ENCODE measurements at regions not wholly inside any gene's neighbourhood (a gene's known extent, or its start where the extent isn't known, plus 50 kb on each side); places are given as distances from the start of the nearest gene placed in this dataset.
"Not testable (repeated sequence)": the region's sequence is repeated elsewhere in the genome, so short reads cannot be mapped to it uniquely, and the experiment has no call there.

DNA sequence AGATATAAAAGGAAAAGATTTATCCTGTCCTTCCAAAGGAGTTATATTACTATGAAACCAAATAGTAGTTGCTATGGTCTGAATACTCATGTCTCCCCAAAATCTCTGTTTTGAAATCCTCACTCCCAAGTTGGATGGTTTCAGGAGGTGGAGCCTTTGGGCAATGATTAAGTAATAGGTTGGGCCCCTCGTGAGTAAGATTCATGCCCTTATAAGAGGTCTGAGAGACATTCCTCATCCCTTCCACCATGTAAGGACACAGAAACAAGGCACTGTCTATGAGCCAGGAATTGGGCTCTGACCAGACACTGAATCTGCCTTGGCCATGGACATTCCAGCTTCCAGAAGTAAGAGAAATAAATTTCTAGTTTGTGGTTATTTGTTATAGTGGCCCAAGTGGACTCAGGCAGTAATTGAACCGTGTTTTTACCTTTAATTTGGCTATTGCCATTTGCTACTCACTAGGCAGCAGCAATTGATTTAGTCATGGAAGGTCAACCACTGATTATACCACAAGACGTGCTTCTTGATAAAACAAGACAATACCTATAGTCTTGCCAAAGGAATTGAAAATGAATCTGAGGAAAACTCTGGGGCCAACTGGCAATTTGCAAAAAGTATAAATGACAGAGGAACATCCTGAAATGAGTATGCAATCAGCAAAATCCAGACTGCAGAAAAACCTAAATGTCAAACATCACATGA, 717.4 kb upstream of the SPRY2 start:
- DNase-seq (ENCODE audit: low read depth, low spot score) = no peak

DNA sequence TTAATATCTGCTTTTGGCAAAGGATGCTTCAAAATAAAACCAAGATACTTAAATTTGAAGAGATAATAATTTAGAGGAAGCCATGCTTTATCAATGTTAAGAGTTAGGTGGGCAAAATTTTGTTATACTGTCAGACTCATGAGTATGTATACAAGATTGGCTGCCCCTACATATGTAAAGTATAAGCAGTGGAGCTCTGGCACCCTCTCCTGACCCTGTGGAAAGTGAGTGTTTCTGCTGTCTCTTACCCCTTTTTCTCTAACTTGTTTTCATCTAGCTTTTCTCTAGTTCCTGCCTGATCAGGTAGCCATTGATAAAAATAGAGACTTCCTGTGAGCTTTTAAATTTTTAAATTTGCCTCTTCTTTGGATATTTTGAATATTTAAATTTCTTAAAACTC, 710.9 kb upstream of the SPRY2 start:
- no peak for DNase-seq (ENCODE audit: low read depth, low spot score)

DNA sequence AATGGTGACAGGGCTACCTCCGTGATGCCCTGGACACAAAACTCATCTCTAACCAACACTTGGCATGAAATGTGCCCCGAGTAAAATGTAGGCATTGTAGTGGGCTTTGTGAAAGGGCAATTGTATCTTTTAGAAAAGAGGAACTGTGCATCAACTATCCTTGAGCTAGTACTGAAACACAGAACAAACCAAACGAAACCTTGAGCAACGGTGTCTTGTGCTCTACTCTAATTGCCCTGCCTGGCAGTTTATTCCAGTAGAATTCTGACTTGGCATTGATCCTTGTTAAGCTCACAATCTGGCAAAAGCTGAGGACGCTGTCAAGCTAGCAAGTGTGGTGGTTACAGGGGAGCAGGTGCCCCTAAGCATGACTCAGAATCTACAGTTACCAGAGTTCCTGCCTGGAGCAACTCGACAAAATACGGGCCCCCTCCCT, 707.1 kb upstream of the SPRY2 start:
- no peak for DNase-seq (ENCODE audit: low read depth, low spot score)

- no peak for DNase-seq (ENCODE audit: low read depth, low spot score)
Measured at GRCh38 chr13:81041761-81042160, 700.8 kb upstream of the SPRY2 start.

- no peak for DNase-seq (ENCODE audit: low read depth, low spot score)
Measured at GRCh38 chr13:81031996-81032395, 691.1 kb upstream of the SPRY2 start.

GRCh38 chr13:81025091-81025490, 684.2 kb upstream of the SPRY2 start:
- no peak for DNase-seq (ENCODE audit: low read depth, low spot score)

GRCh38 chr13:81021284-81021840, 680.4 kb upstream of the SPRY2 start:
- DNase-seq (ENCODE audit: low read depth, low spot score) = no peak

DNA sequence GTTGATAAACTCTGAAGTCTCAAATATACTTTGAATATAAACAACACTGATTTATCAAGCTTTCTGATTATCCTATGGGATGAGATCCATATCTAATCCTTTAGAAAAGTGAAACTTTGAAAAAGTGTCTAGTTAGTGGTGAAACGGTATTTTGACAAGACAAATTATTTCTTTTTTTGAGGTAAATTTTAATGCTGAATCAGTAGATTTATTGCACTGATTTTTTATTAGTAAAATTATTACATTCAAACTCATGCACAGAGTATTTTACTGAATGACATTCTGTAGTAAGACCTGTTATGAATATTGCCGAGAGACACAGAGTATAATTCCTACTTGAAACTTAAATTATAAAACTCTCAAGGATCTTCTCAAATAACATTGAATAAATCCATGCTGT, 679.1 kb upstream of the SPRY2 start:
- no peak for DNase-seq (ENCODE audit: low read depth, low spot score)

GRCh38 chr13:81018936-81019335, 678.0 kb upstream of the SPRY2 start:
- DNase-seq (ENCODE audit: low read depth, low spot score) = no peak

- peak; percentile 4 for DNase-seq (ENCODE audit: low read depth, low spot score)
Measured at GRCh38 chr13:81017513-81018152, 676.7 kb upstream of the SPRY2 start.

DNA sequence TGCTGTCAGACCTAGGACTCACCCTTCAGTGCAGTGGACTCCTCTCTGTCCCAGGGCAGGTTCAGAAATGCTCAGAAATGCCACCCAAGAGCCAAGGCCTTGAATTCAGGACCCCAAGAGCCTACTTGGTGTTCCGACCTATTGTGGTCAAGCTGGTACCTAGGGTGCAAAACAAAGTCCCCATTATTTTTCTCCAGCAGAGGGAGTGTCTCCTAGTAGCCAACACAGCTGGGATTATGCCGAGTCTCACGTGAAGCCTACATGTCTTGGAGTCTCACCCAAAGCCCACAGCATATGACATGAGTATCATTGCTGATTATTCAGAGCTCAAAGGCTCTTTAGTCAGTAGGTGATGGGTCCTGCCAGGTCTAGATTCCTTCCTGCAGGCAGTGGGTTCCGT, 671.1 kb upstream of the SPRY2 start:
- DNase-seq (ENCODE audit: low read depth, low spot score) = no peak

DNA sequence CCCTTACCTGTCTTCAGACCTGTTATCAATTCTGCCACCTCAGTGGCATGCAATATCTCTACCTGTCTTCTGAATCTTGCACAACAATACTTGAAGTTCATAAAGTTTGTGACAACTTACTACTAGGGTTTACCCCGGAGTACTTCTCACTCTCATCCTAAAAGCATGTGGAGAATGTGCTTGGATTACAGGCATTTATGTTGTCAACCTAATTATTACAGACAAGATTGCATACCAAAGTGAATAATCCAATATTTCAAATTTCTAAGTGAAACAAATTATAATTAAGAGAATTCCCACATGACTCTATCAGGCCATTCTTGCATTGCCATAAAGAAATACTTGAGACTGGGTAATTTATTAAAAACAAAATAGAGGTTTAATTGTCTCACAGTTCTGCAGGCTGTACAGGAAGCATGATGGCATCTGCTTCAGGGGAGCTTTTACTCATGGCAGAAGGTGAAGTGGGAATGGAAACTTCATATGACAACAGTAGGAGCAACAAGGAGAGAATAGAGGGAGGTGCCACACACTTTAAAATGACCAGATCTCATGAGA, 661.0 kb upstream of the SPRY2 start:
- DNase-seq (ENCODE audit: low read depth, low spot score) = no peak

GRCh38 chr13:80998603-80999002, 657.7 kb upstream of the SPRY2 start:
- not testable (repeated sequence) for DNase-seq (ENCODE audit: low read depth, low spot score)

DNA sequence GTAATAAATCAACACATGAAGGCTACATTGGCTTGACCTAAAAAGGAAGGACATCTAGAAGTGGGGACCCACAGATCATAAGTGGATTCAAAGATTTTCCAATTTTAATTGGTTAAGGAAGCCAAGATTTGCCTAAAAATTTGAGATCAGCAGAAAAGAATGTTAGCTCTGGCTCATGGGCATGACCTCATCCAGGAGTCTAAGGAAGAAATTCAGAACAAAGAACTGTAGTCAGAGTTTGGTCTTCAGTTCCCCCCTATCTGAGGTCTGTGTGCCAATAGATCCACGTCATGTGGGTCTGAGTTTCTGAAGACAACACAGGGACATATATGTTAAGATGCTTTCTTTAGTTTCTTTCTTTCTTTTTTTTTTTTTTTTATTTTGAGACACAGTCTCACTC, 648.8 kb upstream of the SPRY2 start:
- DNase-seq (ENCODE audit: low read depth, low spot score) = no peak

- DNase-seq (ENCODE audit: low read depth, low spot score) = no peak
Measured at GRCh38 chr13:80989241-80989640, 648.3 kb upstream of the SPRY2 start.

DNA sequence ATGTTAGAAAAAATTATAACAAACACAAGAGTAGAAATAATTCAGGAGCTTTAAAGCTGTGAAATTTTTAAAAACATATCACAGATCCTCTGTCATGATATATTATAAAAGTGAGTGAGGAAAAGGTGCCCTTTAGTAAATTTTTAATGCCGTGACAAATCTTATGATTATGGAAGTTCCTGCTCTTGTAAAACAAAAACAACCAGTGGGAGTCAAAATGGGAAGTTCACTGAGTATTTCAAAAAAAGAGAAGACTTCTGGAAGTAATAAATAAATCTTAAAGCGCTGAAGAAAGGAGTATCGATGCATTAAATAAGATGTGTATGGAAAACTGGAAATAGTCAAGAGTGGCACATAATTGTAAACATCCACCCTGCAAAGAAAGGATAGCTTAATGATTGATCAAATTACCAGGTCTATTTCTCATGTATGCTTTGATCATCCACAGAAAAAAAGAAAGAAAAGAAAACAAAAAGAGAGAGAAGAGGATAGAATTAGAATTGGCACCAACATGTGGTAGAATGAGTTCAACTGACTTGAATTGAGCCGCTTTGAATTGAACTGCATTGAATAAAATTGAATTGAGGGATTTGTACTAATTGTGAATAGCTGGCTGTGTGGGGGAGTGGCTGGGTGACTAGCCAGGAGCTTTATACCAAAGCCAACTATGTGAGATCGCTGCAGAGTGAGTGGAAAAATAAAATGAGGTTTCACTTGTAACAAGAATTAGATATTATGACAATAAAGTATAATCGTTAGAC, 647.6 kb upstream of the SPRY2 start:
- no peak for DNase-seq (ENCODE audit: low read depth, low spot score)

DNA sequence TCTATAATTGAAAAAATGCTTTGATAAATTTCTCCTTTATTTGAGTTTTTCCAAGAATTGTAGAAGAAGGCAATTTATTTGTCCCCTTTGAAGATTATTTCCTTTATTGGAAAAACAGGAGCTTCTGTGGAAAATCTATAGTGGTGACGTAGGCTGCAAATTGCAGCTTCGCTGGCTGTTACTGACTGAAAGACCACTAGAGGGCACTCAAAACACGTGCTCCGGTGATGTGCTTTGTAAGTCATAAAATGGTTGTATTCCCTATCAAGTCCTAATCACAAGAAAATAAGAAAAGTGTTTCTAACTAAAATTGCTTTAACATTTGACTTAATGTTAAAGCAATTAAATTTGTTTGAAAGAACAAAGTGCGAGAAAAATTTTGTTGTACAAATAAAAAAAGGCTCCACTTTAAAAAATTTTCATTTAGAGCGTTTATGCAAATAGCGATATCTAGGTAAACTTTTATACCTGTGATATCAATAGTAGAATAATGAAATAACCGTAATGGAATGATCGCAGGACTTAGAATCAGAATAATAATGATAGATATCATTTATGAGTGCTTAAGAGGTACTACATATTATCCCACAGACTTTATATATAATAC, 638.2 kb upstream of the SPRY2 start:
- DNase-seq (ENCODE audit: low read depth, low spot score) = peak; percentile 46

- DNase-seq (ENCODE audit: low read depth, low spot score) = no peak
Measured at GRCh38 chr13:80977168-80977567, 636.2 kb upstream of the SPRY2 start.

DNA sequence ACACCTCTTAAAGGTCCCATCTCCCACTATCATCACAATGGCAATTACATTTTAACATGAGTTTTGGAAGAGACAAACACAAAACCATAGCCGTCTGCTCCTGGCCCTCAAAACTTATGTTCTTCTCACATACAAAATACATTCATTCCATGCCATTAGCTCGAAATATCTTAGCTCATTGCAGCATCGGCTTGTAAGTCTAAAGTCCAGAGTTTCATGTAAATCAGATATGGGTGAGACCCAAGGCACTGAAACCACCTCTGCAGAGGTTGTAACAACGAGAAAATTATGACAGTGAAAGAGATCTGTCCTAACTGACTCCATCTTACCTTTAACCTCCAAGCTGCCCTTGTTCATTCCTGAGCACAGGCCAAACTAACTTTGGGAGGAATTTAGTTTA, 635.0 kb upstream of the SPRY2 start:
- DNase-seq (ENCODE audit: low read depth, low spot score) = no peak

DNA sequence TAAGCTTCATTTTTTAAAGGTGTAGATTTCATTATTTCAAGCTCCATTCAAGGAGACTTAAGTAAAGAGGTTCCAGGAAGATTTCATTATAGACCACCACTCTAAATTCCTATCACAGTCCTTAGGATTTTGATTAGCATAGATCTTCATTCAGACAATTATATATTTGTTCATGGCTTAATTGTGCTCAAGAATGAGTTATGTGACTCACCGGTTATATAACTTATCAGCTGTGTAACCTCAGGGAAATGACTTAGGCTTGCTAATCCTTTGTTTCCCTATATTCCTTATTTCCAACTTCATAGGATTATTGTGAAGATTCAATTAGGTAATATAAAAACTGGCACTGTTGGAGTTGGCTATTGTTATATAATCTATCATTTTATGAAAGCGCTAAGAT, 632.8 kb upstream of the SPRY2 start:
- DNase-seq (ENCODE audit: low read depth, low spot score) = no peak

DNA sequence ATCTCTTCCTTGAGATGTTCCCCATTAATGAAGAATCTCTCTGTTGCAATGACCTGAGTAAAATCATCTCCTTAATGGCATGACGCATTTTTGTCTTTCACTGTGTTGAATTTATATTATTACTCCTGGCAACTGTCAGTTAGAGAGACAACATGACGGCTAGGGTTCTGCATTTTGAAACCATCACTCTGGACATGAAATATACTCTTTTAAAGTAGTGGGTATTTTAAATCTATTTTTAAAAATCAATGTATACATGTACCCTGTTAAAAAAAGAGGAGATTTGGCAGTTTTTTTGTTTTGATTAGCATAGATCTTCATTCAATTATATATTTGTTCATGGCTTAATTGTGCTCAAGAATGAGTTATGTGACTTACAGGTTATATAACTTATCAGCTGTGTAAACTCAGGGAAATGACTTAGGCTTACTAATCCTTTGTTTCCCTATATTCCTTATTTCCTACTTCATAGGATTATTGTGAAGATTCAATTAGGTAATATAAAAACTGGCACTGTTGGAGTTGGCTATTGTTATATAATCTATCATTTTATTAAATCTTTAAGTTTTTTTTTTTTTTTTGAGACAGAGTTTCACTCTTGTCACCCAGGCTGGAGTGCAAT, 632.0 kb upstream of the SPRY2 start:
- no peak for DNase-seq (ENCODE audit: low read depth, low spot score)
